Smooth muscle cell (in vitro differentiated cells): ENCODE measurements at regions not wholly inside any gene's neighbourhood (a gene's known extent, or its start where the extent isn't known, plus 50 kb on each side); places are given as distances from the start of the nearest gene placed in this dataset.
A peak's percentile ranks its signal among the peaks of the same experiment; 100 is the strongest.

ENCODE experiments used
- DNase-seq: peaks from one replicate; lab custom pipeline; 2025; ENCODE audit not compliant: unreplicated experiment; lab: John Stamatoyannopoulos, UW
- H2AFZ ChIP-seq: fragments of 200-600 bp; sonication (generic); 2 replicates; pipeline ENCODE4 v1.6.0; 2016; ENCODE audit warnings: antibody characterized with exemption, low read depth, mild to moderate bottlenecking
- H3F3A ChIP-seq: fragments of 200-600 bp; sonication (generic); 2 replicates; pipeline ENCODE4 v1.6.0; 2017; ENCODE audit warnings: antibody characterized with exemption, low read depth
- H3K27ac ChIP-seq: fragments of 200-600 bp; sonication (generic); 2 replicates; pipeline ENCODE4 v1.5.1; 2016; ENCODE audit warnings: low read depth, mild to moderate bottlenecking
- H3K27me3 ChIP-seq: fragments of 200-600 bp; sonication (generic); 2 replicates; pipeline ENCODE4 v1.6.1; 2016; ENCODE audit warnings: low read depth, mild to moderate bottlenecking
- H3K36me3 ChIP-seq: fragments of 200-600 bp; sonication (generic); 2 replicates; pipeline ENCODE4 v1.5.1; 2016; ENCODE audit warnings: low read depth
- H3K4me1 ChIP-seq: fragments of 200-600 bp; sonication (generic); 2 replicates; pipeline ENCODE4 v1.5.1; 2016; ENCODE audit warnings: low read depth
- H3K4me2 ChIP-seq: fragments of 200-600 bp; sonication (generic); 2 replicates; pipeline ENCODE4 v1.6.0; 2016; ENCODE audit warnings: mild to moderate bottlenecking
- H3K4me3 ChIP-seq: fragments of 200-600 bp; sonication (generic); 2 replicates; pipeline ENCODE4 v1.5.1; 2016; ENCODE audit warnings: mild to moderate bottlenecking
- H3K79me2 ChIP-seq: fragments of 200-600 bp; sonication (generic); 2 replicates; pipeline ENCODE4 v1.6.0; 2016; ENCODE audit warnings: low read depth, mild to moderate bottlenecking
- H3K9ac ChIP-seq: fragments of 200-600 bp; sonication (generic); 2 replicates; pipeline ENCODE4 v1.6.0; 2016; ENCODE audit warnings: low read depth
- H3K9me3 ChIP-seq: fragments of 200-600 bp; sonication (generic); replicated peaks from 2 replicates; pipeline ENCODE4 v1.5.1; 2016; ENCODE audit warnings: low read depth
- H4K20me1 ChIP-seq: fragments of 200-600 bp; sonication (generic); 2 replicates; pipeline ENCODE4 v1.6.0; 2016; ENCODE audit warnings: low read depth
- CTCF ChIP-seq: fragments of 200-600 bp; sonication (generic); IDR thresholded peaks from 2 replicates; pipeline ENCODE4 v1.5.1; 2017; ENCODE audit warnings: borderline replicate concordance, mild to moderate bottlenecking, antibody characterized with exemption; ENCODE audit not compliant: insufficient read depth, poor library complexity, severe bottlenecking
- WGBS: methylation state at CpG from one replicate; pipeline ENCODE4 v1.1.7; 2016; ENCODE audit warnings: low lambda C conversion rate; 5-methylcytosine and 5-hydroxymethylcytosine counted together

GRCh38 chr5:2044041-2044440, 161.3 kb upstream of the IRX4 start:
- H3K27ac ChIP-seq, result no peak overlapping the region
- H3K9me3 ChIP-seq, result no peaks in the 10 kb centered on the region
- WGBS, result 91% methylated on average over 7 of the region's 7 CpGs
- H3K79me2 ChIP-seq, result no peaks in the 10 kb centered on the region
- peaks cover 13% of the 10 kb centered on the region for H3K27me3 ChIP-seq
- H3K36me3 ChIP-seq, result no peaks in the 10 kb centered on the region
- no peak for TF ChIP-seq CTCF
- DNase-seq, result no peak
- H3K9ac ChIP-seq, result no peak overlapping the region
- H3F3A ChIP-seq, result no peaks in the 10 kb centered on the region
- H3K4me1 ChIP-seq, result no peaks in the 10 kb centered on the region
- H3K4me2 ChIP-seq, result no peak overlapping the region
- no peaks in the 10 kb centered on the region for H4K20me1 ChIP-seq
- H3K4me3 ChIP-seq, result no peak overlapping the region
- no peak overlapping the region for H2AFZ ChIP-seq

- Histone ChIP-seq H3K9me3 (no peaks in the 10 kb centered on the region), H4K20me1 (no peaks in the 10 kb centered on the region), H3K4me3 (no peak overlapping the region), H2AFZ (no peak overlapping the region), H3F3A (no peaks in the 10 kb centered on the region), H3K4me2 (no peak overlapping the region), H3K79me2 (no peaks in the 10 kb centered on the region), H3K27ac (no peak overlapping the region), H3K36me3 (no peaks in the 10 kb centered on the region), H3K27me3 (peaks cover 37% of the 10 kb centered on the region), H3K4me1 (no peaks in the 10 kb centered on the region), H3K9ac (no peak overlapping the region)
- DNase-seq, result no peak
- WGBS, result 54% methylated on average over 8 of the region's 8 CpGs
- TF ChIP-seq CTCF, result no peak
Observed at GRCh38 chr5:2039180-2039531, 156.4 kb upstream of the IRX4 start.

GRCh38 chr5:2038321-2039179, 155.8 kb upstream of the IRX4 start:
- 3% methylated on average over 41 of the region's 58 CpGs for WGBS
- no peaks in the 10 kb centered on the region for H3K9me3 ChIP-seq
- no peaks in the 10 kb centered on the region for H3K36me3 ChIP-seq
- H4K20me1 ChIP-seq, result no peaks in the 10 kb centered on the region
- H3K4me1 ChIP-seq, result no peaks in the 10 kb centered on the region
- peak; percentile 94 for TF ChIP-seq CTCF
- H3K4me3 ChIP-seq, result peak overlapping the region; percentile 63
- peak; percentile 19 for DNase-seq
- H3K79me2 ChIP-seq, result no peaks in the 10 kb centered on the region
- H2AFZ ChIP-seq, result peak overlapping the region; percentile 94
- H3K27ac ChIP-seq, result no peak overlapping the region
- H3K4me2 ChIP-seq, result peak overlapping the region; percentile 94
- peaks cover 43% of the 10 kb centered on the region for H3K27me3 ChIP-seq
- H3F3A ChIP-seq, result no peaks in the 10 kb centered on the region
- no peak overlapping the region for H3K9ac ChIP-seq

GRCh38 chr5:2036885-2037284, 154.2 kb upstream of the IRX4 start:
- WGBS, result 79% methylated on average over 6 of the region's 6 CpGs

More at GRCh38 chr5:2036885-2037284, 154.2 kb upstream of the IRX4 start:
- DNase-seq, result no peak
- Histone ChIP-seq H3K36me3 (no peaks in the 10 kb centered on the region), H4K20me1 (no peaks in the 10 kb centered on the region), H3K4me2 (no peak overlapping the region), H3K4me3 (no peak overlapping the region), H3K79me2 (no peaks in the 10 kb centered on the region), H3K9me3 (no peaks in the 10 kb centered on the region), H3K27ac (no peak overlapping the region), H3F3A (no peaks in the 10 kb centered on the region), H2AFZ (no peak overlapping the region), H3K27me3 (peaks cover 54% of the 10 kb centered on the region), H3K9ac (no peak overlapping the region), H3K4me1 (no peaks in the 10 kb centered on the region)
- no peak for TF ChIP-seq CTCF
